Activated CD8-positive, alpha-beta T cell treated with anti-CD3 and anti-CD28 coated beads, Interleukin-2, amount 10 ng/mL, durations not matched to agents 7 days and 5 days (primary cell): ENCODE measurements at regions not wholly inside any gene's neighbourhood (a gene's known extent, or its start where the extent isn't known, plus 50 kb on each side); places are given as distances from the start of the nearest gene placed in this dataset.

Source experiments
- ATAC-seq: fragments of 150-1000 bp; cut with Tn5 transposase; one replicate; pipeline ENCODE4 v1.10.0; 2021; ENCODE audit warnings: moderate library complexity
- CTCF ChIA-PET: fragments of 350-600 bp; sonication (Branson Sonifier 250); formaldehyde crosslinking; loops from one replicate; lab custom pipeline; 2021; ENCODE audit warnings: antibody characterized with exemption; lab: Charles Lee
- POLR2A ChIA-PET: fragments of 350-600 bp; sonication (Branson Sonifier 250); formaldehyde crosslinking; loops from one replicate; lab custom pipeline; 2021; ENCODE audit warnings: antibody characterized with exemption; lab: Charles Lee
- DNase-seq: peaks from one replicate; pipeline ENCODE4 v3.0.0-alpha.2; 2020
- H3K27ac Mint-ChIP-seq: one replicate; pipeline ENCODE4 v1.8.0; 2021; ENCODE audit warnings: mild to moderate bottlenecking, mixed read lengths
- H3K27me3 Mint-ChIP-seq: one replicate; pipeline ENCODE4 v1.8.0; 2021; ENCODE audit warnings: low read depth, mixed read lengths
- H3K36me3 Mint-ChIP-seq: one replicate; pipeline ENCODE4 v1.8.0; 2021; ENCODE audit warnings: low read depth, mixed read lengths
- H3K4me1 Mint-ChIP-seq: one replicate; pipeline ENCODE4 v1.8.0; 2021; ENCODE audit warnings: low read depth, mixed read lengths
- H3K4me3 Mint-ChIP-seq: one replicate; pipeline ENCODE4 v1.8.0; 2021; ENCODE audit warnings: mild to moderate bottlenecking, mixed read lengths
- H3K9me3 Mint-ChIP-seq: one replicate; pipeline ENCODE4 v1.8.0; 2022; ENCODE audit warnings: mixed read lengths; ENCODE audit not compliant: insufficient read depth

DNA sequence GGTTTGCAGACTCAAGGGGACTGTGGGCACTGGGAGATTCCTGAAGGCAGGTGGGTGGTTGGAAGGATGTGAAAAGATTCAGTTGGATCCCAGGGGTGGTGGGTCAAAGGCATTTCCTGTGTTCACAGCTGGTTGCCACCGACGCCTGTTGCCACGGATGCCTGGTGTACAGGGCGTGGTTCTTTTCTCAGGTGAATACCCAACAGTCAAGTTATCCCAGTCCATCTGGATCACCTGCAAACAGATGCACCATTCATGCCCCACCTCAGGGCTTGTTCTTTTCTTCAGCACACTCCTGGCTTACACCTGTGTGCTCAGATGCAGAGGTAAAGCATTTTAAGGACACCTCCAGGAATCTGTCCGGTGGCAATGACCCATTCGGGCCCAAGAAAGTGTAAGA is 55.8 kb upstream of the SHOX start:
- no peaks in the 10 kb centered on the region for H3K36me3 Mint-ChIP-seq
- no peak overlapping the region for H3K4me3 Mint-ChIP-seq
- no peaks in the 10 kb centered on the region for H3K4me1 Mint-ChIP-seq
- DNase-seq: peak; percentile 23
- no peaks in the 10 kb centered on the region for H3K27me3 Mint-ChIP-seq
- no peak overlapping the region for H3K27ac Mint-ChIP-seq
- ChIA-PET POLR2A (no interaction called here), CTCF (no interaction called here)
- H3K9me3 Mint-ChIP-seq: peaks cover 3% of the 10 kb centered on the region
- ATAC-seq: peak; percentile 13

DNA sequence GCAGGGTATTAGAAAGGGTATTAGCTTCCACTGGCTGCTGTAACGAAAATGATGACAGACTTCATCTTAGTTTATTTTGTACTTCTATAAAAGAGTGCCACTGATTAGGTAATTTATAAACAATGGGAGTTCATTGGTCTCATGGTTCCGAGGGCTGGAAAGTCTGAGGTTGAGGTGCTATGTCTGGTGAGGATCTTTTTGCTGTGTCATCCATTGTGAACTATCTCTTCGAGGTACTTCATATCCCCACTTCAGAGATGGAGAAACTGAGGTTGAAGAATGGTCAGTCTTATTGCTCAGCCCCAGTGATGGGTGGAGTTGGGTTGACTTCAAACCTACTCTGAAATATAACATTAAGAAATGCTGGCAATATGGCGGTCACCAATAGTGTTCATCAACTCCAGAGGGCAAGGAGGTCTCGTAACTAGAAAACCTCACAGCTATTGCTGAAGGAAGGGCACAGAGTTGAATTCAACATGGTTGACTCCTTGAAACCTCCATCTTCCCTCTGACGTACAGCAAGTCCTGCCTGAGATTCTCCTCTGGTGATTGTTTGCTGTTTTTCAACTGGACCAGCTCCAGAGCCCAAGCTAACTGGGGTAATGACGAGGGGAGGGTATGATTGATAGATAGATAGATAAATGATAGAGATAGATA is 53.6 kb upstream of the SHOX start:
- DNase-seq (no peak), ATAC-seq (no peak)
- ChIA-PET POLR2A (no interaction called here), CTCF (no interaction called here)
- Mint-ChIP-seq H3K36me3 (no peaks in the 10 kb centered on the region), H3K27me3 (no peaks in the 10 kb centered on the region), H3K4me1 (no peaks in the 10 kb centered on the region), H3K9me3 (peaks cover 3% of the 10 kb centered on the region), H3K4me3 (no peak overlapping the region), H3K27ac (no peak overlapping the region)

DNA sequence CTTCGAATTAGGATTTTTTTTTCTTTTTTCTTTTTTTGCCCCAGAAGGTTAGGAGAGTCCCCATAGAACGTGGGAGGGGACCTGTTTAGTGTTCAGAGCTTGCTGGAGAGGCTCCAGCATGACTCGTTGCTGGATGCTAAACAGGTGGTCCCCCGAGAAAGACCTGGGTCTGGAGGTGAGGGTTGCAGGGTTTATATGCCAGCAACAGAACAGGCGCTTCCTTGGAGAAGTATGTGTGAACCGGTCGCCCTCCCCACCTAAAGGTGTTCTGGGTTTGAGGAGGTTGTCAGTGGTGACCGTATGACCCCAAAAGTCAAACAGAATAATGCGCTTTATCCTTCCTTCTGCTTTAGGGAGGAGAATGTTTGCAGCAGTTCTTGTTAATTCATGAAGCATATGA is 52.1 kb upstream of the SHOX start:
- H3K36me3 Mint-ChIP-seq: no peaks in the 10 kb centered on the region
- H3K27me3 Mint-ChIP-seq: no peaks in the 10 kb centered on the region
- POLR2A ChIA-PET: no interaction called here

DNA sequence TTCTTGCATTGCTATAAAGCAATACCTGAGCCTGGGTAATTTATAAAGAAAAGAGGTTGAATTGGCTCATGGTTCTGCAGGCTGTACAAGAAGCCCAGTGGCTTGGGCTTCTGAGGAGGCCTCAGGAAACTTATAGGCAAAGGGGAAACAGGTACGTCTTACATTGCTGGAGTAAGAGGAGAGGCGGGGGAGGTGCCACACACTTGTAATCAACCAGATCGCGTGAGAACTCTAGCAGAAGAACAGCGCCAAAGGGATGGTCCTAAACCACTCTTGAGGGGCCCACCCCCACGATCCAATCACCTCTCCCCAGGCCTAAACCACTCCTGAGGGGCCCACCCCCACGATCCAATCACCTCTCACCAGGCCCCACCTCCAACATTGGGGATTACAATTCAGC is 50.6 kb upstream of the SHOX start:
- ChIA-PET CTCF (no interaction called here), POLR2A (no interaction called here)
- no peak for ATAC-seq
- Mint-ChIP-seq H3K27me3 (no peaks in the 10 kb centered on the region), H3K27ac (no peak overlapping the region), H3K9me3 (peaks cover 3% of the 10 kb centered on the region), H3K4me3 (no peak overlapping the region), H3K36me3 (no peaks in the 10 kb centered on the region), H3K4me1 (no peaks in the 10 kb centered on the region)
- no peak for DNase-seq

More for the DNA sequence above, 52.1 kb upstream of the SHOX start:
- Mint-ChIP-seq H3K9me3 (peaks cover 3% of the 10 kb centered on the region), H3K27ac (no peak overlapping the region), H3K4me3 (no peak overlapping the region), H3K4me1 (no peaks in the 10 kb centered on the region)
- CTCF ChIA-PET: no interaction called here
- ATAC-seq (no peak), DNase-seq (no peak)
